Testis (tissue), 2 donors: ENCODE measurements at regions not wholly inside any gene's neighbourhood (a gene's known extent, or its start where the extent isn't known, plus 50 kb on each side); places are given as distances from the start of the nearest gene placed in this dataset.
"Not testable (repeated sequence)": the region's sequence is repeated elsewhere in the genome, so short reads cannot be mapped to it uniquely, and the experiment has no call there.

Source experiments
- POLR2A ChIP-seq: fragments of 450-650 bp; IDR thresholded peaks from one replicate; pipeline ENCODE4 v1.6.1; 2017; ENCODE audit warnings: antibody characterized with exemption, mild to moderate bottlenecking, moderate library complexity
- TF ChIP-seq, protein P1 (sequence below), 3 experiments: fragments of 450-650 bp in 2 of 3; fragments of 200-600 bp in 1 of 3; sonication (generic) in 1 of 3; IDR thresholded peaks; one replicate each; pipeline ENCODE4 v1.5.1; 2016 to 2019; ENCODE audit warnings: antibody characterized with exemption in 3 of 3, mild to moderate bottlenecking in 2 of 3, moderate library complexity in 1 of 3

DNA sequence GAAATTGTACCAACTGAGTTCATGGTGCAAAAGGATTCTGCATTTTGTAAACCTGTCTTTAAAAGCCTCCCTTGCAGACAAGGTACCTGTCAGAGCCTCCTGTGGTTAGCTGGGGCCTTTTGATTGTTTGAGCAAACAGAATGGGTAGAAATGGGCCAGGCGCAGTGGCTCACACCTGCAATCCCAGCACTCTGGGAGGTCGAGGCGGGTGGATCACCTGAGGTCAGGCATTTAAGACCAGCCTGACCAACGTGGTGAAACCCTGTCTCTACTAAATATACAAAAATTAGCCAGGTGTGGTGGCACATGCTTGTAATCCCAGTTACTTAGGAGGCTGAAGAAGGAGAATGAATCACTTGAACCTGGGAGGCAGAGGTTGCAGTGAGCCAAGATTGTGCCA is 332.9 kb upstream of the ID2 start:
- TF ChIP-seq, protein P1, sequence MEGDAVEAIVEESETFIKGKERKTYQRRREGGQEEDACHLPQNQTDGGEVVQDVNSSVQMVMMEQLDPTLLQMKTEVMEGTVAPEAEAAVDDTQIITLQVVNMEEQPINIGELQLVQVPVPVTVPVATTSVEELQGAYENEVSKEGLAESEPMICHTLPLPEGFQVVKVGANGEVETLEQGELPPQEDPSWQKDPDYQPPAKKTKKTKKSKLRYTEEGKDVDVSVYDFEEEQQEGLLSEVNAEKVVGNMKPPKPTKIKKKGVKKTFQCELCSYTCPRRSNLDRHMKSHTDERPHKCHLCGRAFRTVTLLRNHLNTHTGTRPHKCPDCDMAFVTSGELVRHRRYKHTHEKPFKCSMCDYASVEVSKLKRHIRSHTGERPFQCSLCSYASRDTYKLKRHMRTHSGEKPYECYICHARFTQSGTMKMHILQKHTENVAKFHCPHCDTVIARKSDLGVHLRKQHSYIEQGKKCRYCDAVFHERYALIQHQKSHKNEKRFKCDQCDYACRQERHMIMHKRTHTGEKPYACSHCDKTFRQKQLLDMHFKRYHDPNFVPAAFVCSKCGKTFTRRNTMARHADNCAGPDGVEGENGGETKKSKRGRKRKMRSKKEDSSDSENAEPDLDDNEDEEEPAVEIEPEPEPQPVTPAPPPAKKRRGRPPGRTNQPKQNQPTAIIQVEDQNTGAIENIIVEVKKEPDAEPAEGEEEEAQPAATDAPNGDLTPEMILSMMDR (IDR thresholded peaks at IDR 0.05), result not testable (repeated sequence)
- not testable (repeated sequence) for TF ChIP-seq POLR2A
